Neural cell (in vitro differentiated cells): ENCODE measurements at regions not wholly inside any gene's neighbourhood (a gene's known extent, or its start where the extent isn't known, plus 50 kb on each side); places are given as distances from the start of the nearest gene placed in this dataset.
A peak's percentile ranks its signal among the peaks of the same experiment; 100 is the strongest.

Source experiments
- H2AFZ ChIP-seq: fragments of 200-600, 300-800 bp; sonication (generic), shearing (Covaris generic); 2 replicates; pipeline ENCODE4 v1.6.0; 2014; ENCODE audit warnings: low read depth, mild to moderate bottlenecking, antibody characterized with exemption, low read length, moderate library complexity
- H3F3A ChIP-seq: fragments of 200-600 bp; shearing (Covaris generic); 2 replicates; pipeline ENCODE4 v1.6.1; 2016; ENCODE audit warnings: mild to moderate bottlenecking, moderate library complexity, mixed read lengths, antibody characterized with exemption, low read length; ENCODE audit not compliant: insufficient read depth, poor library complexity, severe bottlenecking
- H3K27ac ChIP-seq: fragments of 200-600, 300-800 bp; sonication (generic), shearing (Covaris generic); 2 replicates; pipeline ENCODE4 v1.5.1; 2014; ENCODE audit warnings: mild to moderate bottlenecking, low read length, moderate library complexity
- H3K27me3 ChIP-seq: fragments of 300-800, 200-600 bp; sonication (generic), shearing (Covaris generic); 2 replicates; pipeline ENCODE4 v1.6.0; 2014; ENCODE audit warnings: mild to moderate bottlenecking, low read depth, low read length, moderate library complexity; ENCODE audit not compliant: insufficient read depth
- H3K36me3 ChIP-seq: fragments of 300-800, 200-600 bp; sonication (generic), shearing (Covaris generic); 2 replicates; pipeline ENCODE4 v1.5.1; 2014; ENCODE audit warnings: mild to moderate bottlenecking, antibody characterized with exemption, low read length, moderate library complexity; ENCODE audit not compliant: insufficient read depth
- H3K4me2 ChIP-seq: fragments of 300-800, 200-600 bp; sonication (generic), shearing (Covaris generic); 2 replicates; pipeline ENCODE4 v1.6.0; 2014; ENCODE audit warnings: mild to moderate bottlenecking, low read length
- H3K4me3 ChIP-seq: fragments of 300-800, 200-600 bp; sonication (generic), shearing (Covaris generic); 2 replicates; pipeline ENCODE4 v1.5.1; 2014; ENCODE audit warnings: mild to moderate bottlenecking, low read length, moderate library complexity
- H3K79me2 ChIP-seq: fragments of 200-600 bp; shearing (Covaris generic); replicated peaks from 2 replicates; pipeline ENCODE4 v1.6.0; 2014; ENCODE audit warnings: mild to moderate bottlenecking, low read length, moderate library complexity; ENCODE audit not compliant: insufficient read depth
- H3K9ac ChIP-seq: fragments of 300-800, 200-600 bp; sonication (generic), shearing (Covaris generic); 2 replicates; pipeline ENCODE4 v1.6.1; 2016; ENCODE audit warnings: mild to moderate bottlenecking, low read length, mixed read lengths
- H3K9me2 ChIP-seq: fragments of 200-600 bp; shearing (Covaris generic); 2 replicates; pipeline ENCODE4 v1.6.1; 2016; ENCODE audit warnings: mild to moderate bottlenecking, low read length, mixed read lengths; ENCODE audit not compliant: insufficient read depth
- H3K9me3 ChIP-seq: fragments of 200-600, 300-800 bp; sonication (generic), shearing (Covaris generic); 2 replicates; pipeline ENCODE4 v1.6.1; 2016; ENCODE audit warnings: mild to moderate bottlenecking, mixed run types, low read length, moderate library complexity, mixed read lengths
- H4K20me1 ChIP-seq: fragments of 200-600 bp; shearing (Covaris generic); 2 replicates; pipeline ENCODE4 v1.6.1; 2016; ENCODE audit warnings: mild to moderate bottlenecking, mixed run types; ENCODE audit not compliant: insufficient read depth
- EP300 ChIP-seq: fragments of 450-650 bp; conservative IDR thresholded peaks from 2 replicates; pipeline ENCODE4 v1.6.1; 2014; ENCODE audit warnings: antibody characterized with exemption, mild to moderate bottlenecking, moderate library complexity; ENCODE audit not compliant: poor library complexity, severe bottlenecking
- EZH2 ChIP-seq: fragments of 200-600, 300-800 bp; shearing (Covaris generic), sonication (generic); IDR thresholded peaks from 2 replicates; pipeline ENCODE4 v1.6.1; 2014; ENCODE audit warnings: antibody characterized with exemption, low read length, borderline replicate concordance, mild to moderate bottlenecking; ENCODE audit not compliant: insufficient read depth, poor library complexity, severe bottlenecking
- MXI1 ChIP-seq: fragments of 450-650 bp; conservative IDR thresholded peaks from 2 replicates; pipeline ENCODE4 v1.6.1; 2014; ENCODE audit warnings: antibody characterized with exemption, mild to moderate bottlenecking; ENCODE audit not compliant: poor library complexity, severe bottlenecking
- POLR2AphosphoS5 ChIP-seq: IDR thresholded peaks from 2 replicates; pipeline ENCODE4 v1.6.1; 2012
- RAD21 ChIP-seq: fragments of 450-650 bp; conservative IDR thresholded peaks from 2 replicates; pipeline ENCODE4 v1.6.1; 2014; ENCODE audit warnings: antibody characterized with exemption, mild to moderate bottlenecking, moderate library complexity
- SMC3 ChIP-seq: fragments of 450-650 bp; conservative IDR thresholded peaks from 2 replicates; pipeline ENCODE4 v1.6.1; 2014; ENCODE audit warnings: antibody characterized with exemption, mild to moderate bottlenecking, moderate library complexity; ENCODE audit not compliant: poor library complexity
- TAF1 ChIP-seq: IDR thresholded peaks from 2 replicates; pipeline ENCODE4 v1.6.1; 2012; ENCODE audit warnings: low read depth
- TF ChIP-seq, protein P1 (sequence below): fragments of 450-650 bp; IDR thresholded peaks from 2 replicates; pipeline ENCODE4 v1.5.1; 2014; ENCODE audit warnings: antibody characterized with exemption, mild to moderate bottlenecking, moderate library complexity; ENCODE audit not compliant: poor library complexity, severe bottlenecking
- TF ChIP-seq, protein P2 (sequence below): IDR thresholded peaks from 2 replicates; pipeline ENCODE4 v1.6.1; 2012; ENCODE audit warnings: borderline replicate concordance

DNA sequence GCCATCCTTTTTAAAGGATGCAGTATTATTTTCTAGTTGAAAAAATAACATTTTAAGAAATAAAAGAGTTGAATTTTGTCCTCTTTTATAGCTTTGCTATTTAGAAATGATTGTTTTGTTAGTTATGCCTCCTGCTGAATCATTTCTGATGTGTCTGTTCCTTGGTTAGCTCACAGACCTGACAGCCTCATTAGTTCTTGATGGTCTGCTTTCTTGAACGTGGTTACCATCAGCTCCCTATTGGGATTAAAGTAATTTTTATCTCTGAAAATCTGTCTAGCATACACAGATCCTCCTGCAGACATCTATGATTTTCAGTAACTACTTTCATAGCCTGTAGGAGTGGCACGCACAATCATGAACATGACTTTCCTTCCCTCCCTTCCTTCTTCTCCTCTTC is 447.6 kb upstream of the B3GALT2 start:
- Histone ChIP-seq H3K27ac (no peak overlapping the region), H3K4me3 (no peak overlapping the region), H3K36me3 (no peaks in the 10 kb centered on the region), H3K9me3 (no peaks in the 10 kb centered on the region), H4K20me1 (no peaks in the 10 kb centered on the region), H3F3A (no peaks in the 10 kb centered on the region), H3K9me2 (no peaks in the 10 kb centered on the region), H3K79me2 (no peaks in the 10 kb centered on the region), H3K27me3 (no peaks in the 10 kb centered on the region), H3K4me2 (no peak overlapping the region), H3K9ac (no peak overlapping the region), H2AFZ (no peak overlapping the region)
- peak; percentile 68 for TF ChIP-seq EP300
- TF ChIP-seq, protein P1, sequence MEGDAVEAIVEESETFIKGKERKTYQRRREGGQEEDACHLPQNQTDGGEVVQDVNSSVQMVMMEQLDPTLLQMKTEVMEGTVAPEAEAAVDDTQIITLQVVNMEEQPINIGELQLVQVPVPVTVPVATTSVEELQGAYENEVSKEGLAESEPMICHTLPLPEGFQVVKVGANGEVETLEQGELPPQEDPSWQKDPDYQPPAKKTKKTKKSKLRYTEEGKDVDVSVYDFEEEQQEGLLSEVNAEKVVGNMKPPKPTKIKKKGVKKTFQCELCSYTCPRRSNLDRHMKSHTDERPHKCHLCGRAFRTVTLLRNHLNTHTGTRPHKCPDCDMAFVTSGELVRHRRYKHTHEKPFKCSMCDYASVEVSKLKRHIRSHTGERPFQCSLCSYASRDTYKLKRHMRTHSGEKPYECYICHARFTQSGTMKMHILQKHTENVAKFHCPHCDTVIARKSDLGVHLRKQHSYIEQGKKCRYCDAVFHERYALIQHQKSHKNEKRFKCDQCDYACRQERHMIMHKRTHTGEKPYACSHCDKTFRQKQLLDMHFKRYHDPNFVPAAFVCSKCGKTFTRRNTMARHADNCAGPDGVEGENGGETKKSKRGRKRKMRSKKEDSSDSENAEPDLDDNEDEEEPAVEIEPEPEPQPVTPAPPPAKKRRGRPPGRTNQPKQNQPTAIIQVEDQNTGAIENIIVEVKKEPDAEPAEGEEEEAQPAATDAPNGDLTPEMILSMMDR: no peak
- no peak for TF ChIP-seq TAF1
- TF ChIP-seq MXI1: no peak
- no peak for TF ChIP-seq SMC3
- TF ChIP-seq EZH2: no peak
- peak; percentile 79 for TF ChIP-seq POLR2AphosphoS5

DNA sequence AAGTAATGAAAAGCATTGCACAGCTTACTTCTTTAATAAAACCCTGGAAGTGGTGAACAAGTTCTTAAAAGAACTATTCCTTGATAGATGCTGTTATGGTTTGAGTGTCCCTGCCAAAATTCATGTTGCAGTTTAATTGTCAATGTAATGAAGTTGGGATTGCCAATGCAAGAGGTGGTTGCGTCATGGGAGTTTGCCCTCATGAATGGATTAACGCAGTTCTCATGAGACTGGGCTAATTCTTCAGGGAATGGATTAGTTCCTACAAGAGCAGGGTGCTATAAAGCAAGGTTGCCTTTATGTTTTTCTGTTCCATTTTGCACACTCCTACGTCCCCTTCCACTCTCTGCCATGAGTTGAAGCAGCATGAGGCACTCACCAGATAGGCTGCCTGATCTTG is 446.7 kb upstream of the B3GALT2 start:
- Histone ChIP-seq H3K79me2 (no peaks in the 10 kb centered on the region), H3K4me3 (no peak overlapping the region), H3K9me2 (no peaks in the 10 kb centered on the region), H3F3A (no peaks in the 10 kb centered on the region), H3K4me2 (no peak overlapping the region), H2AFZ (no peak overlapping the region), H4K20me1 (no peaks in the 10 kb centered on the region), H3K27me3 (no peaks in the 10 kb centered on the region), H3K27ac (no peak overlapping the region), H3K36me3 (no peaks in the 10 kb centered on the region), H3K9ac (no peak overlapping the region), H3K9me3 (no peaks in the 10 kb centered on the region)
- no peak for TF ChIP-seq EZH2
- no peak for TF ChIP-seq POLR2AphosphoS5

DNA sequence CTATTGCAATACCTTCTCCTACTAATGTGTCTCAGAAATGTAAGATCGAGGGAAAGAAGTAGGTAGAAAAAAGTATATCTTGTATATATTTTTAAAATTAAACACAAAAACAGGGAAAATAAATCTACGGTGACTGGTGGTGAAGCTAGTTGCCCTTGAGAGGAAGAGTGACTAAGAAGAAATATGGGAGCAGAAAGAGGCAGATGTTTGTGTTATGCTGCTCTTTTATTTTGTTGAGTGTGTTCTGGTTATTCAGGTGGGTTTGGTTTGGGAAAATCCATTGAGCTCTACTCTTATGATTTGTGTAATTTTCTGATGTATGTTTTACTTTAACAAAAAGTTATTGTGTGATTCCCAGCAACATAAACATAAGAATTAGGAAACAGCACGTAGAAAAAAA is 444.9 kb upstream of the B3GALT2 start:
- H4K20me1 ChIP-seq: no peaks in the 10 kb centered on the region
- no peak overlapping the region for H3K9ac ChIP-seq
- H3K9me2 ChIP-seq: no peaks in the 10 kb centered on the region
- H3K4me3 ChIP-seq: no peak overlapping the region
- no peaks in the 10 kb centered on the region for H3K27me3 ChIP-seq
- TF ChIP-seq POLR2AphosphoS5 (no peak), RAD21 (no peak), TAF1 (no peak), EZH2 (no peak)
- TF ChIP-seq, protein P2, sequence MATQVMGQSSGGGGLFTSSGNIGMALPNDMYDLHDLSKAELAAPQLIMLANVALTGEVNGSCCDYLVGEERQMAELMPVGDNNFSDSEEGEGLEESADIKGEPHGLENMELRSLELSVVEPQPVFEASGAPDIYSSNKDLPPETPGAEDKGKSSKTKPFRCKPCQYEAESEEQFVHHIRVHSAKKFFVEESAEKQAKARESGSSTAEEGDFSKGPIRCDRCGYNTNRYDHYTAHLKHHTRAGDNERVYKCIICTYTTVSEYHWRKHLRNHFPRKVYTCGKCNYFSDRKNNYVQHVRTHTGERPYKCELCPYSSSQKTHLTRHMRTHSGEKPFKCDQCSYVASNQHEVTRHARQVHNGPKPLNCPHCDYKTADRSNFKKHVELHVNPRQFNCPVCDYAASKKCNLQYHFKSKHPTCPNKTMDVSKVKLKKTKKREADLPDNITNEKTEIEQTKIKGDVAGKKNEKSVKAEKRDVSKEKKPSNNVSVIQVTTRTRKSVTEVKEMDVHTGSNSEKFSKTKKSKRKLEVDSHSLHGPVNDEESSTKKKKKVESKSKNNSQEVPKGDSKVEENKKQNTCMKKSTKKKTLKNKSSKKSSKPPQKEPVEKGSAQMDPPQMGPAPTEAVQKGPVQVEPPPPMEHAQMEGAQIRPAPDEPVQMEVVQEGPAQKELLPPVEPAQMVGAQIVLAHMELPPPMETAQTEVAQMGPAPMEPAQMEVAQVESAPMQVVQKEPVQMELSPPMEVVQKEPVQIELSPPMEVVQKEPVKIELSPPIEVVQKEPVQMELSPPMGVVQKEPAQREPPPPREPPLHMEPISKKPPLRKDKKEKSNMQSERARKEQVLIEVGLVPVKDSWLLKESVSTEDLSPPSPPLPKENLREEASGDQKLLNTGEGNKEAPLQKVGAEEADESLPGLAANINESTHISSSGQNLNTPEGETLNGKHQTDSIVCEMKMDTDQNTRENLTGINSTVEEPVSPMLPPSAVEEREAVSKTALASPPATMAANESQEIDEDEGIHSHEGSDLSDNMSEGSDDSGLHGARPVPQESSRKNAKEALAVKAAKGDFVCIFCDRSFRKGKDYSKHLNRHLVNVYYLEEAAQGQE: no peak
- TF ChIP-seq, protein P1: no peak
- H3K4me2 ChIP-seq: no peak overlapping the region
- no peak overlapping the region for H2AFZ ChIP-seq
- no peak overlapping the region for H3K27ac ChIP-seq
- H3K9me3 ChIP-seq: no peaks in the 10 kb centered on the region
- no peaks in the 10 kb centered on the region for H3K79me2 ChIP-seq
- H3K36me3 ChIP-seq: no peaks in the 10 kb centered on the region
- no peaks in the 10 kb centered on the region for H3F3A ChIP-seq
